ENCODE measurements at regions not wholly inside any gene's neighbourhood (a gene's known extent, or its start where the extent isn't known, plus 50 kb on each side); places are given as distances from the start of the nearest gene placed in this dataset.

DNA sequence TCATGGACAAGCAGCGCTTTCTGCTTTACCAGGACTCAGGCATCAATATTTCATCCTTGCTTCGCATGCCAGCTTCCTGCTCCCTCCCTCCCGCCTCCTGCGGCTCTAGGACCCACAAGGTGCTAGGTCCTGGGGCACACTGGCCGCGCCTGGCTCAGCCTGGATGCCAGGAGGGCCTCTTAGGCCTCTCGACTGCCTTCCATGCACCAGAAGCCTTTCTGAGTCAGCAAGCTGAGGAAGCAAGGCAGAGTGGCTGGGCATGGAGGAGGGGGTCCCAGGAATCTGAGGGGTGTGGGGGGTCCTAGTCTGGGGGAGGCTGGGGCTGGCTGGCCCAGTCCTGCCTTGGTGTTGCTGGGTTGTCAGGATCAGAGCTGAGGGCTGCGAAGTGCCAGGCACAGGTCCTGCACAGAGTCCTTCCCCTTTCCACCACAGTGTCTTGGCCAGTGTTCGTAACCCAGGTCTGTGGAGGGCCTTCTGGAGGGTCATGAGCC is 61.0 kb upstream of the THY1 start:
- no peak for TF ChIP-seq POLR2A (IDR thresholded peaks at IDR 0.05)
- TF ChIP-seq, protein P1, sequence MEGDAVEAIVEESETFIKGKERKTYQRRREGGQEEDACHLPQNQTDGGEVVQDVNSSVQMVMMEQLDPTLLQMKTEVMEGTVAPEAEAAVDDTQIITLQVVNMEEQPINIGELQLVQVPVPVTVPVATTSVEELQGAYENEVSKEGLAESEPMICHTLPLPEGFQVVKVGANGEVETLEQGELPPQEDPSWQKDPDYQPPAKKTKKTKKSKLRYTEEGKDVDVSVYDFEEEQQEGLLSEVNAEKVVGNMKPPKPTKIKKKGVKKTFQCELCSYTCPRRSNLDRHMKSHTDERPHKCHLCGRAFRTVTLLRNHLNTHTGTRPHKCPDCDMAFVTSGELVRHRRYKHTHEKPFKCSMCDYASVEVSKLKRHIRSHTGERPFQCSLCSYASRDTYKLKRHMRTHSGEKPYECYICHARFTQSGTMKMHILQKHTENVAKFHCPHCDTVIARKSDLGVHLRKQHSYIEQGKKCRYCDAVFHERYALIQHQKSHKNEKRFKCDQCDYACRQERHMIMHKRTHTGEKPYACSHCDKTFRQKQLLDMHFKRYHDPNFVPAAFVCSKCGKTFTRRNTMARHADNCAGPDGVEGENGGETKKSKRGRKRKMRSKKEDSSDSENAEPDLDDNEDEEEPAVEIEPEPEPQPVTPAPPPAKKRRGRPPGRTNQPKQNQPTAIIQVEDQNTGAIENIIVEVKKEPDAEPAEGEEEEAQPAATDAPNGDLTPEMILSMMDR (IDR thresholded peaks at IDR 0.05) = no peak

Data from lower leg skin (tissue), 3 donors.